HEK293 (cell line): ENCODE measurements at regions not wholly inside any gene's neighbourhood (a gene's known extent, or its start where the extent isn't known, plus 50 kb on each side); places are given as distances from the start of the nearest gene placed in this dataset.

ENCODE experiments used
- BCL6B ChIP-seq: fragments of 450-650 bp; formaldehyde crosslinking; IDR thresholded peaks from 2 replicates; pipeline ENCODE4 v1.5.1; 2017; ENCODE audit warnings: missing biosample characterization, missing genetic modification characterization
- OSR2 ChIP-seq: fragments of 450-650 bp; formaldehyde crosslinking; IDR thresholded peaks from 2 replicates; pipeline ENCODE4 v1.5.1; 2016; ENCODE audit warnings: missing biosample characterization, missing genetic modification characterization
- PRDM6 ChIP-seq: fragments of 450-650 bp; formaldehyde crosslinking; IDR thresholded peaks from 2 replicates; pipeline ENCODE4 v1.5.1; 2017; ENCODE audit warnings: missing biosample characterization, missing genetic modification characterization
- REPIN1 ChIP-seq: fragments of 450-650 bp; formaldehyde crosslinking; IDR thresholded peaks from 2 replicates; pipeline ENCODE4 v1.5.1; 2017; ENCODE audit warnings: missing biosample characterization, missing genetic modification characterization, low read depth
- SALL2 ChIP-seq: fragments of 450-650 bp; formaldehyde crosslinking; IDR thresholded peaks from 2 replicates; pipeline ENCODE4 v1.5.0; 2017; ENCODE audit warnings: missing biosample characterization, mild to moderate bottlenecking, missing genetic modification characterization, borderline replicate concordance
- SCRT2 ChIP-seq: fragments of 450-650 bp; formaldehyde crosslinking; IDR thresholded peaks from 2 replicates; pipeline ENCODE4 v1.5.1; 2016; ENCODE audit warnings: missing biosample characterization, missing genetic modification characterization
- SP2 ChIP-seq: fragments of 450-650 bp; formaldehyde crosslinking; IDR thresholded peaks from 2 replicates; pipeline ENCODE4 v1.5.1; 2016; ENCODE audit warnings: missing biosample characterization, missing genetic modification characterization
- TRIM28 ChIP-seq: IDR thresholded peaks from 2 replicates; pipeline ENCODE4 v1.6.1; 2011; ENCODE audit warnings: low read length, control low read depth, borderline replicate concordance
- YY2 ChIP-seq: fragments of 450-650 bp; formaldehyde crosslinking; IDR thresholded peaks from 2 replicates; pipeline ENCODE4 v1.5.1; 2016; ENCODE audit warnings: missing biosample characterization, missing genetic modification characterization
- ZBTB1 ChIP-seq: fragments of 450-650 bp; formaldehyde crosslinking; IDR thresholded peaks from 2 replicates; pipeline ENCODE4 v1.5.1; 2016; ENCODE audit warnings: missing biosample characterization, missing genetic modification characterization
- ZBTB17 ChIP-seq: fragments of 450-650 bp; formaldehyde crosslinking; IDR thresholded peaks from 2 replicates; pipeline ENCODE4 v1.5.1; 2016; ENCODE audit warnings: missing biosample characterization, missing genetic modification characterization
- ZBTB44 ChIP-seq: fragments of 450-650 bp; IDR thresholded peaks from 2 replicates; pipeline ENCODE4 v1.5.1; 2018; ENCODE audit warnings: missing biosample characterization, mild to moderate bottlenecking, missing genetic modification characterization
- ZBTB48 ChIP-seq: fragments of 450-650 bp; formaldehyde crosslinking; IDR thresholded peaks from 2 replicates; pipeline ENCODE4 v1.5.1; 2016; ENCODE audit warnings: missing biosample characterization, missing genetic modification characterization
- ZIC2 ChIP-seq: fragments of 450-650 bp; formaldehyde crosslinking; IDR thresholded peaks from 2 replicates; pipeline ENCODE4 v1.5.1; 2016; ENCODE audit warnings: missing biosample characterization, missing genetic modification characterization
- ZNF138 ChIP-seq: fragments of 450-650 bp; formaldehyde crosslinking; IDR thresholded peaks from 2 replicates; pipeline ENCODE4 v1.5.1; 2016; ENCODE audit warnings: missing biosample characterization, missing genetic modification characterization, borderline replicate concordance
- ZNF211 ChIP-seq: fragments of 450-650 bp; formaldehyde crosslinking; IDR thresholded peaks from 2 replicates; pipeline ENCODE4 v1.5.1; 2016; ENCODE audit warnings: low read depth, missing biosample characterization, missing genetic modification characterization
- ZNF335 ChIP-seq: fragments of 450-650 bp; formaldehyde crosslinking; conservative IDR thresholded peaks from 2 replicates; pipeline ENCODE4 v1.5.1; 2016; ENCODE audit warnings: missing biosample characterization, missing genetic modification characterization
- ZNF398 ChIP-seq: fragments of 450-650 bp; formaldehyde crosslinking; IDR thresholded peaks from 2 replicates; pipeline ENCODE4 v1.5.1; 2017; ENCODE audit warnings: missing biosample characterization, missing genetic modification characterization
- ZNF488 ChIP-seq: fragments of 450-650 bp; formaldehyde crosslinking; IDR thresholded peaks from 2 replicates; pipeline ENCODE4 v1.5.1; 2016; ENCODE audit warnings: missing biosample characterization, missing genetic modification characterization
- ZNF513 ChIP-seq: fragments of 450-650 bp; IDR thresholded peaks from 2 replicates; pipeline ENCODE4 v1.5.1; 2018; ENCODE audit warnings: missing biosample characterization, missing genetic modification characterization
- ZNF629 ChIP-seq: fragments of 450-650 bp; formaldehyde crosslinking; IDR thresholded peaks from 2 replicates; pipeline ENCODE4 v1.5.1; 2017; ENCODE audit warnings: missing biosample characterization, missing genetic modification characterization
- ZNF645 ChIP-seq: fragments of 450-650 bp; formaldehyde crosslinking; IDR thresholded peaks from 2 replicates; pipeline ENCODE4; 2016; ENCODE audit warnings: missing biosample characterization, missing genetic modification characterization
- ZNF664 ChIP-seq: fragments of 450-650 bp; formaldehyde crosslinking; IDR thresholded peaks from 2 replicates; pipeline ENCODE4 v1.5.1; 2016; ENCODE audit warnings: missing biosample characterization, missing genetic modification characterization
- ZNF76 ChIP-seq: fragments of 450-650 bp; formaldehyde crosslinking; IDR thresholded peaks from 2 replicates; pipeline ENCODE4; 2016; ENCODE audit warnings: low read depth, missing biosample characterization, missing genetic modification characterization, borderline replicate concordance
- ZNF830 ChIP-seq: fragments of 450-650 bp; IDR thresholded peaks from 2 replicates; pipeline ENCODE4 v1.5.0; 2018; ENCODE audit warnings: missing biosample characterization, missing genetic modification characterization, low read depth, mild to moderate bottlenecking, moderate library complexity
- ZSCAN4 ChIP-seq: fragments of 450-650 bp; formaldehyde crosslinking; IDR thresholded peaks from 2 replicates; pipeline ENCODE4 v1.5.1; 2017; ENCODE audit warnings: missing biosample characterization, missing genetic modification characterization

- TF ChIP-seq BCL6B (tag by site-specific recombination), result peak; percentile 27; the same call in 1 of the 2 replicates
- TF ChIP-seq TRIM28, result peak; percentile 92; the same call in 1 of the 2 replicates
- peak; percentile 52; the same call in 1 of the 2 replicates for TF ChIP-seq ZNF335 (tag by site-specific recombination)
- TF ChIP-seq SCRT2 (tag by site-specific recombination), result peak; percentile 78
- TF ChIP-seq ZNF488, result no peak
- no peak for TF ChIP-seq REPIN1 (tag by site-specific recombination)
- TF ChIP-seq ZSCAN4 (tag by site-specific recombination), result no peak
- TF ChIP-seq PRDM6, result peak; percentile 95
- TF ChIP-seq ZIC2 (tag by site-specific recombination), result peak; percentile 76
- peak; percentile 87 for TF ChIP-seq ZNF629 (tag by site-specific recombination)
- peak; percentile 59 for TF ChIP-seq ZNF398 (tag by site-specific recombination)
- TF ChIP-seq ZNF76 (tag by site-specific recombination), result peak; percentile 33; the same call in 1 of the 2 replicates
- peak; percentile 74 for TF ChIP-seq OSR2
- no peak for TF ChIP-seq SALL2 (tag by site-specific recombination)
- 0 out of 2 replicates have a peak, but pooled peaks have one; percentile 25 for TF ChIP-seq ZBTB48
- TF ChIP-seq SP2 (tag by site-specific recombination), result no peak
- peak; percentile 36; the same call in 1 of the 2 replicates for TF ChIP-seq YY2 (tag by site-specific recombination)
- no peak for TF ChIP-seq ZNF138 (tag by site-specific recombination)
- peak; percentile 100 for TF ChIP-seq ZBTB44
- peak; percentile 77 for TF ChIP-seq ZBTB17 (tag by site-specific recombination)
- no peak for TF ChIP-seq ZNF645
- TF ChIP-seq ZNF830, result no peak
- TF ChIP-seq ZNF513, result no peak
- 0 out of 2 replicates have a peak, but pooled peaks have one; percentile 5 for TF ChIP-seq ZBTB1 (tag by site-specific recombination)
- TF ChIP-seq ZNF664, result 0 out of 2 replicates have a peak, but pooled peaks have one; percentile 17
- TF ChIP-seq ZNF211, result no peak
Measured at GRCh38 chr17:70677783-70678647, 508.7 kb downstream of the KCNJ2 start (continued).
